ENCODE measurements at regions not wholly inside any gene's neighbourhood (a gene's known extent, or its start where the extent isn't known, plus 50 kb on each side); places are given as distances from the start of the nearest gene placed in this dataset.

DNA sequence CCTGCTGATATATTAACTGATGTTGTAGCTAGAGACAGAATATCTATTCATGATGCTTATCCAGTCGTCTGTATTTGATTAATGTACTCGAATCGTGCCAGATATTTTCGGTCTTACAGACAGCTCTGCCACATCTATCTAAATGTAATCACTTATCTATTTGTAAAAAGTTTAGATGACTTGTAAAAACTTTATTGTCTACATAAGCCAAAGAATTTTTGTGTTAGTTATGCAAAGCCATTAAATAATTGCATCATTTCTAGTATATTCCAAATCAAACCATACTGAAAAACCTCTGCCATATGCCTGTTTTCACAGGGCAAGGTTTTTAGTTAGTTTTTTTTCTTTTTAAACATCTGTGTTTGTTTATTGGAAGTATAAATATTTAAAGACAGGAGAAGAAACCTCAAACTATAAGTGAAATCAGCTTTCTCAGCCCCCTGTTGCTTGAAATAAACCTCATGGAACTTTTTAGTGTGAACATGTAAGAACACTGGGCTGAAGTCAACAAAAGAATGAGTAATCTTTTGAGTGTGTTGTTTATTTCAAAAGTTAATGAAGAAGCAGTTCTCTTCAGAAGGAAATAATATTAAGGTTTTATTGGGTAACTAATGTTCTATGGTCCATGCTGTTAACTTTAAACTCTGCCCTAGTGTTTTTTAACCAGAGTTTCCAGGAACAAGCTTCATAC lies 657.6 kb upstream of the SYT4 start:
- Histone ChIP-seq H3K4me1 (ENCODE audit: control insufficient read depth, insufficient read depth, low read length) (peaks cover 15% of the 10 kb centered on the region), H3K4me3 (ENCODE audit: low read depth, low read length) (no peak overlapping the region), H3K9me3 (ENCODE audit: control insufficient read depth, insufficient read depth, low read depth, low read length) (no peaks in the 10 kb centered on the region), H3K27ac (ENCODE audit: extremely low read depth, low read depth, low read length) (no peak overlapping the region), H3K36me3 (ENCODE audit: control insufficient read depth in 2 of 2, insufficient read depth in 1 of 2, low read length in 2 of 2) (no peaks in the 10 kb centered on the region)
- TF ChIP-seq AEBP2 (tag by site-specific recombination; IDR thresholded peaks at IDR 0.05; ENCODE audit: borderline replicate concordance) (no peak), GLI2 (tag by site-specific recombination; IDR thresholded peaks at IDR 0.05; ENCODE audit: borderline replicate concordance, low read depth) (no peak), ZNF488 (tag by site-specific recombination; IDR thresholded peaks at IDR 0.05) (no peak), ZNF48 (tag by site-specific recombination; IDR thresholded peaks at IDR 0.05) (no peak), KLF16 (tag by site-specific recombination; IDR thresholded peaks at IDR 0.05) (no peak)
- ChIA-PET CTCF (interaction anchor here (0.6 kb wide), 1 partner anchor 678 kb away, joined by 4 read pairs; no protein-coding TSS in a partner anchor), POLR2A (interaction anchor here (0.6 kb wide), 1 partner anchor 70 kb away, joined by 3 read pairs; no protein-coding TSS in a partner anchor)

GRCh38 chr18:43936176-43936575 lies 658.9 kb upstream of the SYT4 start:
- H3K4me1 ChIP-seq (ENCODE audit: control insufficient read depth, insufficient read depth, low read length) = peaks cover 15% of the 10 kb centered on the region
- CTCF ChIA-PET = interaction anchor here (0.7 kb wide), 1 partner anchor 21 kb away, joined by 3 read pairs; no protein-coding TSS in a partner anchor
- H3K4me3 ChIP-seq (ENCODE audit: low read depth, low read length) = no peak overlapping the region
- no peaks in the 10 kb centered on the region for H3K9me3 ChIP-seq (ENCODE audit: control insufficient read depth, insufficient read depth, low read depth, low read length)
- POLR2A ChIA-PET = no interaction called here
- H3K27ac ChIP-seq (ENCODE audit: extremely low read depth, low read depth, low read length) = no peak overlapping the region
- TF ChIP-seq ZFP69B (tag by site-specific recombination; IDR thresholded peaks at IDR 0.05) (no peak), ZNF677 (tag by site-specific recombination; IDR thresholded peaks at IDR 0.05) (no peak), ZBTB1 (tag by site-specific recombination; IDR thresholded peaks at IDR 0.05) (no peak)
- no peaks in the 10 kb centered on the region for H3K36me3 ChIP-seq (ENCODE audit: control insufficient read depth in 2 of 2, insufficient read depth in 1 of 2, low read length in 2 of 2)

DNA sequence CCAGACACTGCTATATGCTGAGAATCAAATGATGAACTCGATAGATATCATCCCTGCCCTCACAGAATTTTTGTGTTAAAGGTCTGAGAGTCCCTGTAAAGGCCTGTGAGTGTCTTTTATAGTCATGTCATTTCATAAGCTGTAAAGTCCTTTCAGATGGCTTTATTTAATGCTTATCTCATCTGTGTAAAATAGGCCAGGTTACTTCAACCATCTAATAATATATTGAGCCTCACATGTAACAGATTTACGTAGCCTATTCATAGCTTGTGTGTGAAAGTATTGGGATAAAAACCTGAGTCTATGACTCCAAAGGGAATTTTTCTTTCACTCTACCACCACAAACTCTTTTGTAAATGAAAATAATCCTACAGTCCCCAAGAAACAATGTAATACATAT lies 672.0 kb upstream of the SYT4 start:
- H3K9me3 ChIP-seq (ENCODE audit: control insufficient read depth, insufficient read depth, low read depth, low read length) = no peaks in the 10 kb centered on the region
- no peak overlapping the region for H3K4me3 ChIP-seq (ENCODE audit: low read depth, low read length)
- no peaks in the 10 kb centered on the region for H3K36me3 ChIP-seq (ENCODE audit: control insufficient read depth in 2 of 2, insufficient read depth in 1 of 2, low read length in 2 of 2)
- no peak for TF ChIP-seq KLF8 (tag by site-specific recombination; IDR thresholded peaks at IDR 0.05)
- TF ChIP-seq ZNF274 (IDR thresholded peaks at IDR 0.05; ENCODE audit: low read length) = no peak
- no peak for TF ChIP-seq ZNF274 (tag by site-specific recombination; IDR thresholded peaks at IDR 0.05; ENCODE audit: borderline replicate concordance)
- no peak for TF ChIP-seq REPIN1 (tag by site-specific recombination; IDR thresholded peaks at IDR 0.05; ENCODE audit: low read depth)
- no peak for TF ChIP-seq ZSCAN30 (tag by site-specific recombination; IDR thresholded peaks at IDR 0.05)
- TF ChIP-seq PRDM6 (tag by site-specific recombination; IDR thresholded peaks at IDR 0.05) = no peak
- TF ChIP-seq GLI2 (tag by site-specific recombination; IDR thresholded peaks at IDR 0.05; ENCODE audit: borderline replicate concordance, low read depth) = no peak
- TF ChIP-seq, protein P1, sequence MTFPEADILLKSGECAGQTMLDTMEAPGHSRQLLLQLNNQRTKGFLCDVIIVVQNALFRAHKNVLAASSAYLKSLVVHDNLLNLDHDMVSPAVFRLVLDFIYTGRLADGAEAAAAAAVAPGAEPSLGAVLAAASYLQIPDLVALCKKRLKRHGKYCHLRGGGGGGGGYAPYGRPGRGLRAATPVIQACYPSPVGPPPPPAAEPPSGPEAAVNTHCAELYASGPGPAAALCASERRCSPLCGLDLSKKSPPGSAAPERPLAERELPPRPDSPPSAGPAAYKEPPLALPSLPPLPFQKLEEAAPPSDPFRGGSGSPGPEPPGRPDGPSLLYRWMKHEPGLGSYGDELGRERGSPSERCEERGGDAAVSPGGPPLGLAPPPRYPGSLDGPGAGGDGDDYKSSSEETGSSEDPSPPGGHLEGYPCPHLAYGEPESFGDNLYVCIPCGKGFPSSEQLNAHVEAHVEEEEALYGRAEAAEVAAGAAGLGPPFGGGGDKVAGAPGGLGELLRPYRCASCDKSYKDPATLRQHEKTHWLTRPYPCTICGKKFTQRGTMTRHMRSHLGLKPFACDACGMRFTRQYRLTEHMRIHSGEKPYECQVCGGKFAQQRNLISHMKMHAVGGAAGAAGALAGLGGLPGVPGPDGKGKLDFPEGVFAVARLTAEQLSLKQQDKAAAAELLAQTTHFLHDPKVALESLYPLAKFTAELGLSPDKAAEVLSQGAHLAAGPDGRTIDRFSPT (tag by site-specific recombination; IDR thresholded peaks at IDR 0.05) = no peak
- H3K4me1 ChIP-seq (ENCODE audit: control insufficient read depth, insufficient read depth, low read length) = no peaks in the 10 kb centered on the region
- ChIA-PET POLR2A (no interaction called here), CTCF (no interaction called here)
- H3K27ac ChIP-seq (ENCODE audit: extremely low read depth, low read depth, low read length) = no peak overlapping the region

Data from HEK293 (cell line).